ENCODE measurements at regions not wholly inside any gene's neighbourhood (a gene's known extent, or its start where the extent isn't known, plus 50 kb on each side); places are given as distances from the start of the nearest gene placed in this dataset.

GRCh38 chr15:69727121-69727924 is 274.7 kb downstream of the RPLP1 start:
- TF ChIP-seq CTCF (IDR thresholded peaks at IDR 0.05; ENCODE audit: insufficient read depth, low read depth, low read length) = no peak
- H3K4me3 ChIP-seq (ENCODE audit: low read depth, low read length) = no peak overlapping the region
- no peak for DNase-seq (ENCODE audit: low read depth)

GRCh38 chr15:69729167-69729748 is 276.6 kb downstream of the RPLP1 start:
- peak; percentile 80 for TF ChIP-seq CTCF (IDR thresholded peaks at IDR 0.05; ENCODE audit: insufficient read depth, low read depth, low read length)
- DNase-seq (ENCODE audit: low read depth) = peak; percentile 37
- H3K4me3 ChIP-seq (ENCODE audit: low read depth, low read length) = no peak overlapping the region

- no peak for DNase-seq (ENCODE audit: low read depth)
- H3K4me3 ChIP-seq (ENCODE audit: low read depth, low read length) = no peak overlapping the region
- no peak for TF ChIP-seq CTCF (IDR thresholded peaks at IDR 0.05; ENCODE audit: insufficient read depth, low read depth, low read length)
Observed at GRCh38 chr15:69730281-69731080, 277.9 kb downstream of the RPLP1 start.

- no peak for TF ChIP-seq CTCF (IDR thresholded peaks at IDR 0.05; ENCODE audit: insufficient read depth, low read depth, low read length)
- DNase-seq (ENCODE audit: low read depth) = no peak
- H3K4me3 ChIP-seq (ENCODE audit: low read depth, low read length) = no peak overlapping the region
Observed at GRCh38 chr15:69731081-69731330, 278.4 kb downstream of the RPLP1 start.

- no peak overlapping the region for H3K4me3 ChIP-seq (ENCODE audit: low read depth, low read length)
- TF ChIP-seq CTCF (IDR thresholded peaks at IDR 0.05; ENCODE audit: insufficient read depth, low read depth, low read length) = no peak
- no peak for DNase-seq (ENCODE audit: low read depth)
Observed at GRCh38 chr15:69731581-69731980, 279.0 kb downstream of the RPLP1 start.

GRCh38 chr15:69732133-69732532 is 279.5 kb downstream of the RPLP1 start:
- no peak for DNase-seq (ENCODE audit: low read depth)
- H3K4me3 ChIP-seq (ENCODE audit: low read depth, low read length) = no peak overlapping the region
- no peak for TF ChIP-seq CTCF (IDR thresholded peaks at IDR 0.05; ENCODE audit: insufficient read depth, low read depth, low read length)

Measured in fibroblast of villous mesenchyme (primary cell).